NCI-H1417 treated with DMSO at 0.1 percent for 48 hours (cell line): ENCODE measurements at regions not wholly inside any gene's neighbourhood (a gene's known extent, or its start where the extent isn't known, plus 50 kb on each side); places are given as distances from the start of the nearest gene placed in this dataset.
"Not testable (repeated sequence)": the region's sequence is repeated elsewhere in the genome, so short reads cannot be mapped to it uniquely, and the experiment has no call there.

ENCODE experiments used
- DNase-seq: peaks from one replicate; lab custom pipeline; 2025; lab: John Stamatoyannopoulos, UW

DNA sequence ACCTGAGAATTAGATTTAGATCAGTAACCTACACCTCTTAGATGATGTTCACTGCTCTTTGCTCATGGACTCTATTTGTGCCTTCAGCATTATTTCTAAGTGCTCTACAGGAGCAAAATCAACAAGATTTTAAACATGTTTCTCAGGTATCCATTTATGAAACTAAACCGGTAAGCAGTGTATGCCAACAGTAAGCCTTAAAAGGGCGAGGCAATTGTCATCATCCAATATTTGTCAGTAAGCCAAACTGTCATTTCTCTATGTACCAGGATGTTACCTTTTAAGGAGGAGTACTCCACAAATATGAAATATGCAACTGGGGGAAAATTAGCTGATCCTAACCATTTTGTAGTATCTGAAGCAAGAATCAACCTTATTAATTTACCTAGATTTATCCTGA lies 69.6 kb upstream of the ZNF184 start:
- DNase-seq = no peak

DNA sequence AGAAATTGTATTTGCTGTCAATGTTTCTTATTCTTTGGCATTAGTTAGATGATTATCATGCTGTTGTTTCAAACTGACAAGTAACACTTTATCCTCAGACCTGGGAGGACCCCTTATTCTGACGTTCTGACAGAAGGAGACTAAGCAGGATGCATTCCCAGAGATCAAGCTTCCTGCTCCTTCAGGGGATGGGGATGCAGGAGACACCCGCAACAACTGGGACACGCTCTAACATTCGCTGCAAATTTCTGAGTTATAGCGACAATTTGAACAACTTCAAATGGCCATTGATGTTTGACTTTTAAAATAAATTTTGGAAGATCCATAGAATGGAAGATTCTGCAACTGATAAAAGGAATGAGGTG lies 69.0 kb upstream of the ZNF184 start:
- no peak for DNase-seq

DNA sequence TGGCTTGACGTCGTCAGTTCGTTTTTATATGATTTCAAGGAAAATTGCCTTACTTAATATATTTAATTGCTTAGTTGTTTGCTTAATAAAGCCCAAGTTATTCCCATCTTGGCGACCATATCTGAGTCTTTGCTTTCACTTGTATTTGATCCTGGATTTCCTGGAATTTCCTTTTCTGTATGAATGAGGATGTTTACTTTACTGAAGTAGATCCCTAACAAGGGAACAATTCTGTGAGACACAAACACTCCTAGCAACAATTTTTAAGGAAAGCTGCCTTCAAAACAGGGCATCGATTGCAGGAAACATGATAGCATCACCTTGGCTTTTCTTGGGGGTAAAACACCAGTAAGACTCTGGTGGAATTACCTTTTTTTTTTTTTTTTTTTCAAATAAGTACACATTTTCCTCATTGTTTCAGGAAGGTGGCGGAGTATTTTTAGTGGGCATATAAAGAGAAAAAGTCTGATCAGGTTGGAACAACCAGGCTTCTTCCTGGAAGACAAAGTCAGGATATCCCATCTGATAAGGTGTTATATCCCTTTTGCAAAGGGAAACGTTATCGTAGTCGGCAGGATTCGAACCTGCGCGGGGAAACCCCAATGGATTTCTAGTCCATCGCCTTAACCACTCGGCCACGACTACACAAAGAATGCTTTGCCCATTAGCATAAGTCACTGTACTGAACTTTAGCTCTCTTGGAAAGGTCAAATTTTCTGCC lies 68.5 kb upstream of the ZNF184 start:
- no peak for DNase-seq

DNA sequence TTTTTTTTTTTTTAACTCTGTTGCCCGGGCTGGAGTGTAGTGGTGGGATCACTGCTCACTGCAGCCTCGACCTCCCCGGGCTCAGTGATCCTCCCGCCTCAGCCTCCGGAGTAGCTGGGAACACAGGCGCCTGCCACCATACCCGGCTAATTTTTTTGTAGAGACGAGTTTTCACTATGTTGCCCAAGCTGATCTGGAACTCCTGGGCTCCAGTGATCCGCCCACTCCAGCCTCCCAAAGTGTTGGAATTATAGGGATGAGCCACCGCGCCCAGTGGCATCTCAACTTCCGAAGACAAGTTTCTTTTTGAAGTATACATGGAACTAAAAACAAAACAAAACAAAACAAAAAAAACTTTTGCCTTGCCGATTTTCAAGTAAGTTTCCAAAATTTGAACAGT lies 66.6 kb upstream of the ZNF184 start:
- no peak for DNase-seq

DNA sequence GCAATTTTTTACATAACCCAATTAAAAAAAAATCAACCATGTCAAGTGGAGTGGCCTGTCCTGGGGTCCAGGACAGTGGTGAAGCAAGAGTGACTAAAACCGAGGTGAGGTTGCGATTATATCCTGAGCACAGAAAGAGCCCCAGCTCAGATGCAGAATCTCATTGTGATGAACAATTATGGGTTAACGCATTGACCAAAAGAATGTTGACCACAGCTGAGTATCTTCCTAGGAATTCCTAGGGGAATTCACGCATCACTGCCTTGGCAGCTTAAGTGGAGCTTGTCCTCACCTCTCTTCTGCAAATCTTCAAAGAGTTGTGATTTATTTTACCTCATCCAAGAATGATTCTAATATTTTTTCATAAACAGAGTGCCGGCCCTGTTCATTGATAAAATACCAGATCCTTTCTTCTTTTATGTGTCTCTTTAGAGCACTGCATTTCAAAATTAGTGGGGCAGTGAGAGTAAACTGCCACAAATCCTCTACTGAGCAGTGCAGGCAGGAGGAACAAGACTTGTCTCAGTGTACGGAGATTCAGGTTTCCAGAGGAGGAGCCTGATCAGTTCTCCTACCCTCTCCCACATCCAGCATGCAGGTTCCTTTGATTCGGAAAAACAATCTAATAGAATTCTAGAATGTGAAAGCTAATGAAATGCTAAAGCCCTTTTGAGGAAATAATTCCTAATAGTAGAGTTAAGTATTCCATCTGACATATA lies 60.1 kb upstream of the ZNF184 start:
- no peak for DNase-seq

DNA sequence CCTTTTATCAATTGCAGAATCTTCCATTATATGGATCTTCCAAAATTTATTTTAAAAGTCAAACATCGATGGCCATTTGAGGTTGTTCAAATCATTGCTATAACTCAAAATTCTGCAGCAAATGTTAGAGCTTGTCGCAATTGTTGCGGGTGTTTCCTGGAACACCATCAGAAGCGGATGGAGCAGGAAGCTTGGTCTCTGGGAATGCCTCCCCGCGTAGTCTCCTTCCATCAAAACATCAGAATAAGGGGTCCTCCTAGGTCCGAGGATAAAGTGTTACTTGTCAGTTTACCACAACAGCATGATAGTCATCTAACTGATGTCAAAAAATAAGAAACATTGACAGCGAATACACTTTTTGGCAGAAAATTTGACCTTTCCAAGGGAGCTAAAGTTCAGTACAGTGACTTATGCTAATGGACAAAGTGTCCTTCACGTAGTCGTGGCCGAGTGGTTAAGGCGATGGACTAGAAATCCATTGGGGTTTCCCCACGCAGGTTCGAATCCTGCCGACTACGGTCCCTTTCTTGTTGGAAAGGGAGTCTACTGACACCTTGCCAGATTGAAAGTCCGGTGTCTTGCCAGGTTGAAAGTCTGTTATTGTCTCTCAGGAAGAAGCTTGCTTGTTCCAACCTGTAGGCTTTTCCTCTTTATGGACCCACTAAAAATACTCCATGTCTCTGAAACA lies 59.0 kb upstream of the ZNF184 start:
- no peak for DNase-seq

DNA sequence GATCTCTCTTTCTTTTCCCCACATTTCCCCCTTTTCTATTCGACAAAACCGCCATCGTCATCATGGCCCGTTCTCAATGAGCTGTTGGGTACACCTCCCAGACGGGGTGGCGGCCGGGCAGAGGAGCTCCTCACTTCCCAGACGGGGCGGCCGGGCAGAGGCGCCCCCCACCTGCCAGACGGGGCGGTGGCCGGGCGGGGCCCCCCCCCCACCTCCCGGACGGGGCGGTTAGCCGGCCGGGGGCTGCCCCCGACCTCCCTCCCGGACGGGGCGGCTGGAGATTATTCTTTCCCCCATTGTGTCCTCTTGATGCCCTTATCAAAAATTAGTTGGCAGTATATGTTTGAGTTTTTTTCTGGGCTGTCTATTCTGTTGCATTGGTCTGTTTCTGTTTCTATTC lies 56.9 kb upstream of the ZNF184 start:
- not testable (repeated sequence) for DNase-seq

DNA sequence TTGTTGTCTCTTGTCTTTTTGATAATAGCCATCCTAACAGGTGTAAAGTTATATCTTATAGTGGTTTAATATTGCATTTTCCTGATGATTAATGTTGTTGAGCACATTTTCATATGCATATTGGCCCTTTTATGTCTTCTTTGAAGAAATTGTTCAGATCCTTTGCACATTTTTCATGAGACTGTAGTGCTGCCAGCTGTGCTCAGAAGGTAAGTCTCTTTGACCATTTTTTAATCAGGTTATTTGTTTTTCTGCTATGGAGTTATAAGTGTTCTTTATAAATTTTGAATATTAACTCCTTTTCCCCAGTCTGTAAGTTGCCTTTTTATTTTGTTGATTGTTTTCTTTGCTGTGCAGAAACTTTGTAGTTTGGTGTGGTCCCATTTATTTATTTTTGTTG lies 55.8 kb upstream of the ZNF184 start:
- DNase-seq = no peak
